Ovary (tissue), 7 donors: ENCODE measurements at regions not wholly inside any gene's neighbourhood (a gene's known extent, or its start where the extent isn't known, plus 50 kb on each side); places are given as distances from the start of the nearest gene placed in this dataset.

Source experiments
- DNase-seq, 5 donors: peaks; one replicate each; pipeline ENCODE4 v3.0.0-alpha.2; 2019 to 2020
- H3K27ac ChIP-seq, 2 donors: fragments of 200-600 bp; one replicate each; pipeline versions ENCODE4 v1.5.1 to v1.8.0; 2019 to 2022
- H3K27me3 ChIP-seq: fragments of 200-600 bp; one replicate; pipeline ENCODE4 v1.8.0; 2022
- H3K36me3 ChIP-seq: fragments of 200-600 bp; sonication (generic); one replicate; pipeline ENCODE4 v1.5.1; 2019
- H3K4me1 ChIP-seq: one replicate; pipeline ENCODE4 v1.8.1; 2013; ENCODE audit warnings: mild to moderate bottlenecking, moderate library complexity; ENCODE audit not compliant: insufficient read depth
- H3K4me3 ChIP-seq: fragments of 200-600 bp; sonication (generic); one replicate; pipeline ENCODE4 v1.5.1; 2017
- H3K9me3 ChIP-seq, 2 donors: fragments of 200-600 bp in 1 of 2; sonication (generic) in 1 of 2; one replicate each; pipeline versions ENCODE4 v1.5.1 to v1.8.1; 2013 to 2019; ENCODE audit warnings: mild to moderate bottlenecking in 1 of 2, moderate library complexity in 1 of 2
- CTCF ChIP-seq, 3 donors: fragments of 450-650 bp in 2 of 3; fragments of 200-600 bp in 1 of 3; IDR thresholded peaks; one replicate each; pipeline versions ENCODE4 v1.5.1 to v1.8.0; 2016 to 2022; ENCODE audit warnings: antibody characterized with exemption in 3 of 3, mild to moderate bottlenecking in 1 of 3
- EP300 ChIP-seq: sonication (generic); formaldehyde crosslinking; IDR thresholded peaks from one replicate; pipeline ENCODE4 v1.6.1; 2017; ENCODE audit warnings: antibody characterized with exemption
- POLR2A ChIP-seq: fragments of 450-650 bp; IDR thresholded peaks from one replicate; pipeline ENCODE4 v1.6.1; 2017; ENCODE audit warnings: antibody characterized with exemption, mild to moderate bottlenecking, moderate library complexity
- WGBS, 3 donors: extraction: QIAGEN DNeasy Blood & Tissue Kit in 1 of 3; methylation state at CpG; one replicate each; pipeline versions ENCODE4 v1.1.5 to v1.1.7; 2013 to 2017; 5-methylcytosine and 5-hydroxymethylcytosine counted together
- intact Hi-C, 4 donors: fragments of 100-400 bp; cut with DNase I; formaldehyde crosslinking; loops; one replicate each; pipeline versions ENCODE4 v1.11.0 to v1.15.1; 2022 to 2023
- donor health status: DM: no; HTN: no; CAD: no; lungs with moderate emphysema.
- donor health status: DM: no; HTN: no; CAD: no.
- donor health status: Bipolar disorder and iron deficiency.
- donor health status: DM: no; HTN: no; CAD: no.
- donor health status: DM: yes; HTN: yes; CAD: no.

GRCh38 chr12:78767264-78767981 is 97.2 kb upstream of the SYT1 start:
- Histone ChIP-seq H3K36me3 (no peaks in the 10 kb centered on the region), H3K27me3 (no peaks in the 10 kb centered on the region), H3K4me1 (no peaks in the 10 kb centered on the region), H3K9me3 (no peaks in the 10 kb centered on the region), H3K4me3 (no peak overlapping the region), H3K27ac (no peak overlapping the region)
- intact Hi-C loops: no loop called here
- WGBS, 3 donors: 89 to 91% (median 90%) methylated on average over 4 of the region's 4 CpGs
- DNase-seq: no peak
- no peak for TF ChIP-seq EP300
- no peak for TF ChIP-seq POLR2A
- no peak for TF ChIP-seq CTCF (IDR thresholded peaks at IDR 0.05)

GRCh38 chr12:78778339-78778738 is 86.2 kb upstream of the SYT1 start:
- H3K36me3 ChIP-seq: no peaks in the 10 kb centered on the region
- 27 to 32% (median 27%) methylated on average over 2 of the region's 2 CpGs for WGBS, 3 donors
- H3K27ac ChIP-seq: no peak overlapping the region
- TF ChIP-seq CTCF (IDR thresholded peaks at IDR 0.05) (no peak), EP300 (no peak), POLR2A (no peak)
- H3K4me1 ChIP-seq: peaks cover 1% of the 10 kb centered on the region
- H3K27me3 ChIP-seq: no peaks in the 10 kb centered on the region
- intact Hi-C loops: no loop called here
- H3K9me3 ChIP-seq: no peaks in the 10 kb centered on the region
- no peak for DNase-seq
- H3K4me3 ChIP-seq: no peak overlapping the region

- Histone ChIP-seq H3K9me3 (no peaks in the 10 kb centered on the region), H3K27me3 (no peaks in the 10 kb centered on the region), H3K4me1 (no peaks in the 10 kb centered on the region), H3K27ac (no peak overlapping the region), H3K4me3 (no peak overlapping the region), H3K36me3 (no peaks in the 10 kb centered on the region)
- DNase-seq: no peak
- TF ChIP-seq CTCF (IDR thresholded peaks at IDR 0.05): no peak
- no peak for TF ChIP-seq EP300
- no peak for TF ChIP-seq POLR2A
- intact Hi-C loops: no loop called here
These were observed 77.0 kb upstream of the SYT1 start for GRCh38 chr12:78787576-78787975.

- intact Hi-C loops: no loop called here
- no peak for TF ChIP-seq EP300
- TF ChIP-seq POLR2A: no peak
- TF ChIP-seq CTCF (IDR thresholded peaks at IDR 0.05): no peak
- Histone ChIP-seq H3K27ac (no peak overlapping the region), H3K9me3 (no peaks in the 10 kb centered on the region), H3K4me1 (no peaks in the 10 kb centered on the region), H3K27me3 (no peaks in the 10 kb centered on the region), H3K36me3 (no peaks in the 10 kb centered on the region), H3K4me3 (no peak overlapping the region)
- 91 to 95% (median 94%) methylated on average over 4 of the region's 4 CpGs for WGBS, 3 donors
- DNase-seq: no peak
These were observed 74.4 kb upstream of the SYT1 start for GRCh38 chr12:78790148-78790547.
